H1 (cell line): ENCODE measurements at regions not wholly inside any gene's neighbourhood (a gene's known extent, or its start where the extent isn't known, plus 50 kb on each side); places are given as distances from the start of the nearest gene placed in this dataset.

Experiments used
- POU5F1 ChIP-seq: IDR thresholded peaks from 2 replicates; pipeline ENCODE4 v1.6.1; 2011; ENCODE audit warnings: low read depth, mild to moderate bottlenecking, low read length, moderate library complexity
- TF ChIP-seq, protein P1 (sequence below), 3 experiments: IDR thresholded peaks; 1 replicate in 2 of 3; 2 replicates in 1 of 3; pipeline versions ENCODE4 v1.5.1 to v1.6.1; 2011; ENCODE audit warnings: low read length in 3 of 3, mild to moderate bottlenecking in 3 of 3, inconsistent platforms in 2 of 3, low read depth in 1 of 3, moderate library complexity in 1 of 3; ENCODE audit not compliant: insufficient read depth in 1 of 3; ENCODE audit errors: control extremely low read depth in 1 of 3

DNA sequence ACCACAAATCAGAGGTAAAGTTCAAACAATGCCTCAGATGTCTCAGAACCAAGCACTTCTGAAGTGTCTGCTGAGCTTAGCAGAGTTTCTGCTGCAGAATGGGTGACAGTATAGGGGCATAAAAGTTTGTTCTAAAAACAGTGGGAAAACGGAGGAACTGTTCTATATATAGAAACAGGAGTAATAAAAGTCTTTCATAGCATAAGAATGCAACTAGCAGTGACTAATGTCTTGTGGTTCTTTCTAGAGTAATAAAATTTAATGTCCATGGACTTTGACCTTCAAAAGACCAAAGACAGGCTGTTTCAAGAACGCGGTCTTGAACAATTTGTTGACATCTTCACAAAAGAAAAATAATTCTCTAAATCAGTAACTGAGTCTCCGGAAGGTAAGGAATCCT is 107.5 kb upstream of the FAR2 start (continued):
- TF ChIP-seq, protein P1, sequence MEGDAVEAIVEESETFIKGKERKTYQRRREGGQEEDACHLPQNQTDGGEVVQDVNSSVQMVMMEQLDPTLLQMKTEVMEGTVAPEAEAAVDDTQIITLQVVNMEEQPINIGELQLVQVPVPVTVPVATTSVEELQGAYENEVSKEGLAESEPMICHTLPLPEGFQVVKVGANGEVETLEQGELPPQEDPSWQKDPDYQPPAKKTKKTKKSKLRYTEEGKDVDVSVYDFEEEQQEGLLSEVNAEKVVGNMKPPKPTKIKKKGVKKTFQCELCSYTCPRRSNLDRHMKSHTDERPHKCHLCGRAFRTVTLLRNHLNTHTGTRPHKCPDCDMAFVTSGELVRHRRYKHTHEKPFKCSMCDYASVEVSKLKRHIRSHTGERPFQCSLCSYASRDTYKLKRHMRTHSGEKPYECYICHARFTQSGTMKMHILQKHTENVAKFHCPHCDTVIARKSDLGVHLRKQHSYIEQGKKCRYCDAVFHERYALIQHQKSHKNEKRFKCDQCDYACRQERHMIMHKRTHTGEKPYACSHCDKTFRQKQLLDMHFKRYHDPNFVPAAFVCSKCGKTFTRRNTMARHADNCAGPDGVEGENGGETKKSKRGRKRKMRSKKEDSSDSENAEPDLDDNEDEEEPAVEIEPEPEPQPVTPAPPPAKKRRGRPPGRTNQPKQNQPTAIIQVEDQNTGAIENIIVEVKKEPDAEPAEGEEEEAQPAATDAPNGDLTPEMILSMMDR (IDR thresholded peaks at IDR 0.05; ENCODE audit: control extremely low read depth in 1 of 3, insufficient read depth in 1 of 3, low read depth in 1 of 3, low read length in 3 of 3): no peak
- TF ChIP-seq POU5F1: no peak
